GM12892 (cell line): ENCODE measurements at regions not wholly inside any gene's neighbourhood (a gene's known extent, or its start where the extent isn't known, plus 50 kb on each side); places are given as distances from the start of the nearest gene placed in this dataset.

Experiments
- DNase-seq: peaks from one replicate; pipeline ENCODE4 v3.0.0; 2011; ENCODE audit not compliant: insufficient read length
- FAIRE-seq: peaks from 2 replicates; lab custom pipeline; 2011; peaks lifted over from hg19 to GRCh38; lab: Jason Lieb, UNC
- POLR2A ChIP-seq: IDR thresholded peaks from 2 replicates; pipeline ENCODE4 v1.6.1; 2011; ENCODE audit warnings: low read depth, low read length, control low read depth
- POLR2AphosphoS5 ChIP-seq: IDR thresholded peaks from 2 replicates; pipeline ENCODE4 v1.6.1; 2011; ENCODE audit warnings: low read depth, low read length, control low read depth
- TAF1 ChIP-seq: IDR thresholded peaks from 2 replicates; pipeline ENCODE4 v1.6.1; 2011; ENCODE audit warnings: low read depth, mild to moderate bottlenecking, control low read depth, low read length, borderline replicate concordance

DNA sequence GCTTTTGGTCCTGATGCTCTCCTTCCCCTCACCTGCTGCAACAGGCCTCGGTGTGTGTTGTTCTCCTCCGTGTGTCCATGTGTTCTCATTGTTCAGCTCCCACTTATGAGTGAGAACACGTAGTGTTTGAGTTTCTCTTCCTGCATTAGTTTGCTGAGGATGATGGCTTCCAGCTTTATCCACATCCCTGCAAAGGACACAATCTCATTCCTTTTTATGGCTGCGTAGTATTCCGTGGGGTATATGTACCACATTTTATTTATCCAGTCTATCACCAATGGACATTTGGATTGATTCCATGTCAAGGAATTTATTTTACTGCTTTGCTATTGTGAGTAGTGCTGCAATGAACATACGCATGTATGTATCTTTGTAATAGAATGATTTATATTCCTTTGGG, 116.9 kb upstream of the SIRPG start:
- no peak for FAIRE-seq
- no peak for TF ChIP-seq TAF1
- no peak for TF ChIP-seq POLR2AphosphoS5
- TF ChIP-seq POLR2A = no peak
- DNase-seq = no peak

GRCh38 chr20:1773816-1774215, 116.2 kb upstream of the SIRPG start:
- FAIRE-seq = no peak
- TF ChIP-seq POLR2AphosphoS5 (no peak), POLR2A (no peak), TAF1 (no peak)
- DNase-seq = no peak

DNA sequence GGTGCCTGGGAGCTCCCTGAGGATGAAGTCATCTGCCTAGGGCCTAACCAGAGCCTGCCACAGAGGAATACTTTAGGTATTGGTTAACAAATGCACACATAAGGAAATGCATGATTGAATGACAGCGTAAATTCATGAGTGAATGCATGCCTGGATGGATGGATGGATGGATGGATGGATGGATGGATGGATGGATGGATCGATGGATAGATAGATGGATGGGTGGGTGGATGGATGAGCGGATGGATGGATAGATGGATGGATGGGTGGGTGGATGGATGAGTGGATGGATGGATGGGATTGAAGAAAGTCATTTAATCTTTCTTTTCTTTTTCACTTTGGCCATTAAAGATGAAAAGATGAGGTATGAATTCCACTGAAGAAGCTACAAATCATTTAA, 111.9 kb upstream of the SIRPG start:
- TF ChIP-seq TAF1 (no peak), POLR2A (no peak), POLR2AphosphoS5 (no peak)
- FAIRE-seq (no peak), DNase-seq (no peak)

DNA sequence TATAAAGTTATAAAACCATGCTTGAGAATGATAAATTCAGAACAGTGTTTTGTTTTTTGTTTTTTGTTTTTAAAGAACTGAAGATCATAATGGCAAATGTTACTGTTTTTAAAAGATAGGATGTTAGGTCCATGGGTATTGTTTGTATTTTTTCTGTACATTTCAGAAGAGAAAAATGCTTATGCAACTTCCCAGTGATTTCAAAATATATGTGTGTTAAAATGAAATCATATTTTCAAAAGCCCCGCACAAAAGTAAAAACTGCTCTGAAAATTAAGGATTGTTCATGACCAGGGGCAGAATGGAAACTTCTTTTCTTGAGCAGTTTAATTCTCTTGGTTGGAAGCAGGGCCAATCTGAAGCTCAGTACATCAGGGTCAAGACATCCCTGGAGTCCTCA, 109.2 kb upstream of the SIRPG start:
- TF ChIP-seq TAF1 = no peak
- FAIRE-seq = no peak
- no peak for DNase-seq

- peak; percentile 91 for FAIRE-seq
- no peak for DNase-seq
- TF ChIP-seq POLR2AphosphoS5 (no peak), POLR2A (no peak), TAF1 (no peak)
These were observed 106.8 kb upstream of the SIRPG start for GRCh38 chr20:1764136-1765033.

- TF ChIP-seq TAF1 (no peak), POLR2A (no peak), POLR2AphosphoS5 (no peak)
- no peak for DNase-seq
- FAIRE-seq = no peak
These were observed 104.0 kb upstream of the SIRPG start for GRCh38 chr20:1761598-1761997.

DNA sequence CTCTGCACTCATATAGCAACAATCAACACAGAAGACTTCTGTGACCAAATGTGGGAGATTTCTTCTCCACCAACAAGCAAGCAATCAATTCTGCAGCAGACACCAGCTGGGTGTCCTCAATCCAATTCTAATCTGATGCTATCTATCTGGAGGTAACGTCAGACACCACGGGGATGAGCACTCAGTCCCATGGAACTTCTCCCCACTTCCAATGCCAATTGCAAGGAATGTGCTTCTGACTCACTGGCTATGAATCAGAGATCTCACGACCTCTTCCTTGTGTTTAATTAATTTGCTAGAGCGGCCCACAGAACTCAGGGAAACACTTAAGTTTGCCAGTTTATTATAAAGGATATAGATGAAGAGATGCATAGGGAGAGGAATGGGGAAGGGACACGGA, 103.5 kb upstream of the SIRPG start:
- FAIRE-seq = no peak
- DNase-seq = no peak
- TF ChIP-seq TAF1 (no peak), POLR2A (no peak), POLR2AphosphoS5 (no peak)

DNA sequence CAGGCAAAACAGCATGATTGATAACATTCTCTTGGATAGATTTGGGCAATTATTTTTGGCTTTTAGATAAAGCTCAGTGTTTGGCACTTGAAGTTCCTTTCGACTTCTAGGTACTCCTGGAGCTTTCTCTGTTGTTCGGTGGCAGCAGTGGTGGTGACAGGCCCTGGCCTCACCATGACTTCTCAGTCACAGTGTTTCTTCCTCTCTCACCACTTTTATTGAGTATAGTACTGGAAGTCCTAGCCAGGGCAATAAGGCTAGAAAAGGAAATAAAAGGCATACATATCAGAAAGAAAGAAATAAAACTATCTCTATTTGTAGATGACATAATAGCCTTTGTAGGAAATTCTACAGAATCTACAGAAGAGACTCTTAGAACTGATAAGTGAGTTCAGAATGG, 101.2 kb upstream of the SIRPG start:
- DNase-seq (no peak), FAIRE-seq (no peak)
- TF ChIP-seq POLR2AphosphoS5 (no peak), TAF1 (no peak), POLR2A (no peak)

DNA sequence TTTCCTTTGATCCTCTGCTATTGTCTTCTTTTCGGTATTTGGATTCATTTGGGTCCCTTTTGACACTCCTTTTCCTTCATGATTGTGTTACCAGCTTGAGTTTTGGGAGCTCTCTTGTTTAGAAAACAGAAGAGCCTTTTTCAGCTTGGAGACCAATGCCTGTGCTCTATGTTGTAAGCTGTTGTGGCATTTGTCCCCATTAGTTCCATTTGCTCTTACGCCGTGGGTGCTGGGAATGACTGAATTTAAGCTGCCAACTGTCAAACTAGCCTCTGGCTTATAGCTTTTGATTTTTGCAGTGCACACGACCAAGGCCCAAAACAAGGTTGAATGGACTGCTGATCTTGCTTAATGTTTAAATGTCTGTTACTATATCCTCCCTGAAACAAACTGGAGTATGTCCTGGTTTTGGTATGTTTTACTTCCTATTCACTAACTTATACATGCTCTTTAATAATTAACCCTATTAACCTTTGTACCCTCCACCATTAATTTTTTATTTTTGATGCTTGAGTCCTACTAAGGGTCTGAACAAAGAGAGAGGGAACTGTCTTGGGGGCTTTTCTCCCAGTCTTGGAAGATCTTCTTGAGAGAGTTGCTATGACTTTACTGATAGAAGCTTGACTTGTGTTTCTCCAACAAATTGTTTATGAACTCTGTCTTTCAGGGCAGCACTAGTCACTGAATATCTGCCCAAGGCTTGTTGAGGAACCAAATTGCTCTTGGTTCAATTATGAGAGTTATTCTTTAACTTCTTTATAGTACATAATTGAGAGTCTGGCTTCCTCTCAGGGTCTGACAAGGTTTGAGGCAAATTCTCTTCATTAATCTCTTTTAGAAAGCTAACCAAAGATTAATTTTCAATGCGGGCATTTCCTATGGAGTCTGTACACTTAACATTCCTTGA, 100.3 kb upstream of the SIRPG start:
- TF ChIP-seq TAF1 (no peak), POLR2A (no peak)
- FAIRE-seq = no peak
- DNase-seq = no peak

DNA sequence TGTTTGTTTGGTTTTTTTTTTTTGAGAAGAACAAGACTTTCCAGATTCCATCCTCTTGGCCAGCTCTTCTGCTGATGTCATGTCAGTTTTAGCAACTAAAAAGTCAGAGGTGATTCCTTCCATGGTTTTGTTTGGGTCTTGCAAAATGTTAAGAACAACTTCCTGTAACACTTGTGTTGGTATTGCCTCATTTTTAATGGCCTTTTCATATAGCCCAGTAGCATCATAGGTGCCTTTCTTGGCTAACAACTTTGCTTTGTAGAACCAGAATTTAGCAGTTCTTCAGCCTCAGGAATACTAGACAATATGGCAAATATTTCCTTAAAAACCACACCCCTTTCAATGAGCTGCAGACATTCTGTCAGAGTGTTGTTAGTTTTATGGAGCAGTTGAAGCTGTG, 99.5 kb upstream of the SIRPG start:
- DNase-seq = no peak
- FAIRE-seq = no peak

GRCh38 chr20:1754749-1755148, 97.2 kb upstream of the SIRPG start:
- no peak for DNase-seq
- no peak for TF ChIP-seq TAF1
- TF ChIP-seq POLR2AphosphoS5 = no peak
- TF ChIP-seq POLR2A = no peak
- FAIRE-seq = no peak

More for the DNA sequence above, 99.5 kb upstream of the SIRPG start:
- TF ChIP-seq POLR2A = no peak
- TF ChIP-seq POLR2AphosphoS5 = no peak
- TF ChIP-seq TAF1 = no peak
